ENCODE measurements at regions not wholly inside any gene's neighbourhood (a gene's known extent, or its start where the extent isn't known, plus 50 kb on each side); places are given as distances from the start of the nearest gene placed in this dataset.

DNA sequence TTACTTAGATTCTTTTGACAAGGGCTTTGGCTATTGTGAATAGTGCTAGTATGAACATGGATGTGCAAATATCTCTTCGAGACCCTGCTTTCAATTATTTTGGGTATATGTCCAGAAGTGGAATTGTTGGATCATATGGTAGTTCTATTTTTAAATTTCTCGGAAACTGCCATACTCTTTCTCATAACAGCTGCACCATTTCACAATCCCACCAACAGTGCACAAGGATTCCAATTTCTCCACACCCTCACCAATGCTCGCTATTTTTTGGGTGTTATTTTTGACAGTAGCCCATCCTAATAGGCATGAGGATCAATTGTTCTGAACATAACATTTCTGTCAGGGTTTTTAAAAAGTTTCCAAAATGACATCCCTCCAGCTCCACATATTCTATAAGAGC lies 69.2 kb upstream of the ESR1 start:
- TF ChIP-seq, protein P1, sequence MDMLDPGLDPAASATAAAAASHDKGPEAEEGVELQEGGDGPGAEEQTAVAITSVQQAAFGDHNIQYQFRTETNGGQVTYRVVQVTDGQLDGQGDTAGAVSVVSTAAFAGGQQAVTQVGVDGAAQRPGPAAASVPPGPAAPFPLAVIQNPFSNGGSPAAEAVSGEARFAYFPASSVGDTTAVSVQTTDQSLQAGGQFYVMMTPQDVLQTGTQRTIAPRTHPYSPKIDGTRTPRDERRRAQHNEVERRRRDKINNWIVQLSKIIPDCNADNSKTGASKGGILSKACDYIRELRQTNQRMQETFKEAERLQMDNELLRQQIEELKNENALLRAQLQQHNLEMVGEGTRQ (IDR thresholded peaks at IDR 0.05; ENCODE audit: low read depth, low read length) = no peak
- no peak for TF ChIP-seq RFX5 (IDR thresholded peaks at IDR 0.05; ENCODE audit: low read depth, low read length)
- TF ChIP-seq POLR2A (IDR thresholded peaks at IDR 0.05; ENCODE audit: low read depth, low read length) = no peak
- TF ChIP-seq RAD21 (IDR thresholded peaks at IDR 0.05; ENCODE audit: low read length) = no peak
- TF ChIP-seq, protein P2, sequence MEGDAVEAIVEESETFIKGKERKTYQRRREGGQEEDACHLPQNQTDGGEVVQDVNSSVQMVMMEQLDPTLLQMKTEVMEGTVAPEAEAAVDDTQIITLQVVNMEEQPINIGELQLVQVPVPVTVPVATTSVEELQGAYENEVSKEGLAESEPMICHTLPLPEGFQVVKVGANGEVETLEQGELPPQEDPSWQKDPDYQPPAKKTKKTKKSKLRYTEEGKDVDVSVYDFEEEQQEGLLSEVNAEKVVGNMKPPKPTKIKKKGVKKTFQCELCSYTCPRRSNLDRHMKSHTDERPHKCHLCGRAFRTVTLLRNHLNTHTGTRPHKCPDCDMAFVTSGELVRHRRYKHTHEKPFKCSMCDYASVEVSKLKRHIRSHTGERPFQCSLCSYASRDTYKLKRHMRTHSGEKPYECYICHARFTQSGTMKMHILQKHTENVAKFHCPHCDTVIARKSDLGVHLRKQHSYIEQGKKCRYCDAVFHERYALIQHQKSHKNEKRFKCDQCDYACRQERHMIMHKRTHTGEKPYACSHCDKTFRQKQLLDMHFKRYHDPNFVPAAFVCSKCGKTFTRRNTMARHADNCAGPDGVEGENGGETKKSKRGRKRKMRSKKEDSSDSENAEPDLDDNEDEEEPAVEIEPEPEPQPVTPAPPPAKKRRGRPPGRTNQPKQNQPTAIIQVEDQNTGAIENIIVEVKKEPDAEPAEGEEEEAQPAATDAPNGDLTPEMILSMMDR (conservative IDR thresholded peaks at IDR 0.05; ENCODE audit: low read depth, low read length) = no peak
- TF ChIP-seq MAZ (IDR thresholded peaks at IDR 0.05; ENCODE audit: borderline replicate concordance, low read depth, low read length) = no peak
- no peak for TF ChIP-seq SMC3 (IDR thresholded peaks at IDR 0.05; ENCODE audit: low read depth, low read length)
- no peak for TF ChIP-seq BHLHE40 (IDR thresholded peaks at IDR 0.05; ENCODE audit: low read depth, low read length)
